Femur (tissue), 1 donor: ENCODE measurements at regions not wholly inside any gene's neighbourhood (a gene's known extent, or its start where the extent isn't known, plus 50 kb on each side); places are given as distances from the start of the nearest gene placed in this dataset.
A peak's percentile ranks its signal among the peaks of the same experiment; 100 is the strongest.

ENCODE experiments used
- DNase-seq: peaks from one replicate; pipeline ENCODE4 v3.0.0-alpha.2; 2017

DNA sequence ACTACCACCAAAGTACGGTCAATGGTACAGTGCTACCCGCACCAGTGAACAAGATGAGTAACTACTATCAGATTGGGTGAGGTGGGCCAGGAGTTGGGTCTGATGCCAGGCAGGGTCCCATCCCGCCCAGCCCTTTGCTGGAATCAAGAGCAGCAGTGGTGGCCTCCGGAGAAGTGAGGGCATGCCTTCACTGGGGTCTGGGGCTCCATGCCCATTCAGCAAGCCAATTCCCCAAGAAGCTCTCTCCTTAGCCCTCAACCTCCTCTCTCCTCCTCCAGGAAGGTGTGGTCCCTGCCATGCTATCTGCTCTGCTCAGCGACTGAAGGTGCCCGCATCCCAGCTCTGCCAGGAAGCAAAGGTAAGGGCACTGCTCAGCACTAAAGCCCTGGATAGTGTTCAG is 62.7 kb upstream of the CPLX2 start:
- DNase-seq = no peak

DNA sequence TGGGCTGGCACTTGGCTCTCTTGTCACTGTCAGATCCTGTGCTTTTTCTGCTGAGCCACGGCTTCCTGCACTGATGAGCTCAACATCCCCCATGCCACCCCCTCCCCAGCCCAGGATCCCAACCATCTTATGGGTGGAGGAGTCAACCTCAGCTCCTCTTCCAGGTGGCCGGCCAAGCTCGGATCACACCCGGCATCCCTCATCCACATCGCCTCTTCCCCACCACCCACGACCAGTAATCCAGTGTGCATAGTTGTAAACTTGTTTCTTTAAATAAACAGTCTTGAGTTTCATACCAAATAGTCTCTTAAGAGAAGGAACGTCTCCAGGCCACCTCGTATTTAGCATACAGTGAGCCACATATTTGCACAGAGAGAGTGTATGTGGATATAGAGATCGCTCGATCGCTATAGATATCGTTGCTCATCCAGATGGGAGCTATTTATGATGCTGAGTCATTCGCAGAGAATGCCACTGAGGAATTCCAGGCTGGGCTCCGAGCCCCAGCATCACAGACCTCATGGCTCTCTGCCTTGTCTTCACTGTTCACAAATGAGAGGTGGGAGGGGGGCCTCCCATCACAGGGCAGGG is 61.8 kb upstream of the CPLX2 start:
- peak; percentile 29 for DNase-seq

DNA sequence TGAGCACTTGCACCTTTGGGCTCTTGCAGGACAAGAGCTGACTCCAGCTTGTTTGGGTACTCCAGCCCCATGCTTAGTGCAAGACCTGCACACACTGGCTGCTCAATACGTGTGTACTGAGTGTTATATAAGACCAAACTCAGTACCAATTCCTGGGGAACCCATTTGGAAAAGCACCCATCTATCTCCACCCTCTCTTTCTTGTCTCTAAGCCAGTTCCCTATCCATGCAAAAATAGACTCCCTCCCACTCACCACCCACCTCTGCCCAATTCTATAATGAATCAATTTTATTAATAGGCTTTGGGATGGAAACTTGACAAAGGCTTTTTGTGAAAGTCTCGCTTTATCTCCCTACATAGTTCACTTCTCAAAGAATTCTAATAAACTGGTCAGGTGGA is 60.9 kb upstream of the CPLX2 start:
- DNase-seq = no peak

DNA sequence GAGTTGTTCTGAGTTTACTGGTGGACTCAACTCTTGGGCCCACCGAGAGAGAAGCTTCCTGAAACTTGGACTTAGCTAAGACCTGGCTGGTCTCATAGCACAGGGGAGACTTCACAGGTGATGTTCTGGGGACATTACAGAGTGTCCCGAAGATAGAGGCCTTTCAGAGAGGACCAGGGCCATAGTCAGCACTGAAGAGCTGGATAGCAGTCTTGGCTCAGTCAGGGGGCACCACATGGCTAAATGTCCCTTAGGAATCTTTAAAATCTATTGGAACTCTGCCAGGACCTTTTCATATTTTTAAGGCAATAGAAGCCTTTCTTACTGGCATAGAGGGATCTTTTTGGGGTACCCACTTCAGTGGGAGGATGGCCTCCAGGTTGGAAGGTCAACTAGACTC is 59.8 kb upstream of the CPLX2 start:
- DNase-seq = no peak

DNA sequence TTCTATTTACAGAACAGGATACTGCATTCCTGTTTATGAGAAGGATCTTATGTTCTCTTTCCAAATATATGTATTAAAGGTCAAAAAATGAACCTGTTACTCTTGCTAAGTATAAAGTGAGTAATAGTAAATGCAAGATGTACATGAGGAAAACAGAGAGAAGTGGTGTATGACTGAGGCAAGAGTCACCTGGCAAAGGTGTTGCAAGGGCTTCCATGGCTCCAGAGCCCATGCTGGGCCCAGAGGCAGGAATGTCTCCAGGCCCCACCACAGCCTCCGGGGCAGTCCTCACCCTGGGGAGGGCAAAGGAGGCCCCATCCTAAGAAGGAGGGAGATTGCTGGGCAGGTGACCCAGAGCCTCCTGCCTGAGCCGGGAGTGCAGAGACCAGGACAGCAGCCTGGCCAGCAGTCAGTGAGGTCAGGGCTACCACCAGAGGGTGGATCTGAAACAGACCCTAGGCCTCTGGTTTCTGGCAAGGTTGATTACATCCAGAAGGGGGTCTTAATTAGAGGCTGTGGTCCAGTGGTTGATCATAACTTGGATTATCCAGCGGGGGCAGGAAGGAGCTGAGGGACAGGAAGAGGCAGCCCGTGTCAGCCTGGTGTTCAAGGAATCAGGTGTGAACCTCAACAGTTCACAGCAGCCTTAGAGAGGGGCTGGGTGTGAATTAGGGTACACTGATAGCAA is 57.3 kb upstream of the CPLX2 start:
- no peak for DNase-seq

DNA sequence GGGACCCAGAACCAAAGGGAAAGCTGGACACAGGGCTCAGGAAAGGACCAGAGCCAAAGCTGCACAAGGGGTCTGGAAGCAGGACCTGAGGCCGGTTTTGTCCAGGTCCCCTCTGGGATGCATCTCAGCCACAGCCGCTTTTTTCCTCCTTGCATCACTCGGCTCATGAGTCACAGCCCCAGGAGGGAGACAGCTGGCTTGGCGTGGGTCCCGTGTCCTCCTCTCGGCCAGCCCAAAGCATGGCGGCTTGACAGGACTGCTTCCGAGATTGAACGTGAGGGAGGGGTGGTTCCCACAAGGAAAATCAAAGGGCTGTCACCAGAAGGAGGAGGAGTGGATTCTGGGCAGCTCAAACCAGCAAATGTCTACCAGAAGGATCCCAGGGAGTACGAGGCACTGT is 56.7 kb upstream of the CPLX2 start:
- peak; percentile 25 for DNase-seq

DNA sequence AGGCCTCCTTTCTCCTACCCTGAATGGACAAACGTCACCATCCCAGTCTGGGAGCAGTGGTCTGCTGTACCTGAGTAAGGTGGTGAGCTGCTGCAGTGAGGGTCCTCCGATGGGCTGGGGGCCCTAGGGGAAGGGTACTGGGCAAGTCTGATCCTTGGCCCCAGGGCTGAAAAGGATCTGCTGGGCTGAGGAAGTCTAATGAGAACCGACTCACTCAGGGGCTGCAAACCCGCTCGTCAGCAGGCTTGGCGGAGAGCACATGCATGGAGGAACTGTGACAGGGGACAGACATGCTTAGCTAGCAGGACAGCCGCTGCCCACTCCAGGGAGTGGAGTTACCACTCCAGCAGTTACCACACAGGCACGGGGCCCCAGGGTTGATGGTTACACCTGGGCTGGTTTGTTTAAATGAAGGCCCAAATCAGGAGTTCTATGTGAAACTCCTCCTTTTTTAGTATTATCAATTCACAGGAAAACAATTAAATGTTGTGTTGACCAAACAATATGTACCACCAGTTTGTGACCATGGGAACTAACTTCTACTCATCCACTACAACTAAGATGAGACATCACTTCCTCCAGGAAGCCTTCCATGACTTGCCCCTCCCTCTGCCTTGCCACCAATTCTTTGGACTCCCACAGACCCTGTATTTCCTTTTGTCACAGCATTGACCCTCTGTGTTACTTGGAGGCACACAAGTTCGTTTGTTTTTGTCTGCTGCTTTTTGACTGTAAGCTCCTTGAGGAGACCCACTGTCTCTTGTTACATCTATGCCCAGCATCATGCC is 56.1 kb upstream of the CPLX2 start:
- no peak for DNase-seq

DNA sequence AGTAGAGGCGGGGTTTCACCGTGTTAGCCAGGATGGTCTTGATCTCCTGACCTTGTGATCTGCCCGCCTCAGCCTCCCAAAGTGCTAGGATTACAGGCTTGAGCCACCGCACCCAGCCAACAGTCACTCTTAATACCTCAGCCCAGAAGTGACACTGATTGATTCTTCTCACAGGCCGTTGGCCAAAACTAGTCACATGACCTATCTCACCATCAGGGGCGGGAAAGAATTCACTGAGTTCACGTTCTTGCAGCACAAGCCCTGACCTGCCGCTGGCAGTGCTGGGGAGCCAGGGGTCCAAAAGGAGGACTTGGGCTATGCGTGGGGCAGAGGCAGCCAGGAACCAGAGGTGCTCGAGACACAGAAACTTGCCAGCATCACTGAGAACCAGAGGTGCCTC is 55.0 kb upstream of the CPLX2 start:
- no peak for DNase-seq

DNA sequence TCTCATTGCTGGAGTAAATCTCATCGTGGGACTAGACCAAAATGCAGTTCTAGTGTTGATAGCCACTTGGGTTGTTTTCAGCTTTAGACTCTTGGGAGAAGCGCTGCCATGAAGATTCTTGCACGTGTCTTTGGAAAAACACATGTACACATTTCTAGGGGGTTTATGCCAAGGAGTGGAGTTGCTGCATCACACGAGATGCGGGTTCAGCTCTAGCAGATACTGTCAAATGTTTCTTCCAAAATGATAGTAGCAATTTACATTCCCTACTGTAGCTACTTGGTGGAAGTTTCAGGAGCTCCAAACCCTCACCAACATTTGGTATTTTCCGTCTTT is 52.3 kb upstream of the CPLX2 start:
- no peak for DNase-seq

DNA sequence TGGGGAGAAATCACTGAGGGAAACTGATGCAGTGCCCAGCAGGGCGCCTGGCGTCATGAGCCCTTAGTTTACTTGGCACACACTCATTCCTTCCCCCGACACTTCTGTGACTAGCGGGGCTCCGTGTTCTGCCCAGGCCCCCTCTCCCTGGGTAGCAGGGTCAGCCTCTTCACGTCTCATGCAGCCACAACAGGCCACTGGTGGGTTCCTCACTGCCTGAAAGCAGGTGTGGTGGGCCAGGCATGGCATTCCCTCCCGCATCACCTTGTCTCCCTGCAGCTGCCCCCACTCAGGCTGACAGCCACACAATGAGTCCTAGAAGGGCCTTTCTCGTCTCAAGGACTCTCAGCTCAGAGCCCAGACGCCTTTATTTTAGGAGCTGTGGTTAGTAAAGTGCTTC is 51.1 kb upstream of the CPLX2 start:
- DNase-seq = no peak
